HepG2 (cell line): ENCODE measurements at regions not wholly inside any gene's neighbourhood (a gene's known extent, or its start where the extent isn't known, plus 50 kb on each side); places are given as distances from the start of the nearest gene placed in this dataset.

Experiments used
- ATAC-seq: fragments of 200-7000 bp; cut with Tn5 transposase; 3 replicates; pipeline ENCODE4 v1.9.1; 2020; ENCODE audit warnings: mild to moderate bottlenecking, moderate library complexity
- BruUV-seq: library from RNA; stranded (reverse); fragments of 400-500 nt; replicated peaks from 2 replicates; lab custom pipeline; 2021; lab: Mats Ljungman, UMichigan
- CTCF ChIA-PET: fragments of 300-600 bp; formaldehyde crosslinking; extraction: SDS; loops from one replicate; lab custom pipeline; 2021; ENCODE audit warnings: low total read pairs, inconsistent platforms, low intra/inter-chr PET ratio; lab: Yijun Ruan, JAX
- POLR2A ChIA-PET: fragments of 350-600 bp; sonication (Branson Sonifier 250); formaldehyde crosslinking; loops from one replicate; lab custom pipeline; 2020; ENCODE audit warnings: antibody characterized with exemption, inconsistent platforms; lab: Yijun Ruan, JAX
- DNase-seq: peaks from one replicate; pipeline ENCODE4 v3.0.0-alpha.2; 2015; ENCODE audit warnings: low spot score
- FAIRE-seq: peaks from 3 replicates; lab custom pipeline; 2011; peaks lifted over from hg19 to GRCh38; lab: Jason Lieb, UNC
- H2AFZ ChIP-seq: one replicate; pipeline ENCODE4 v1.6.1; 2011; ENCODE audit warnings: low read length, inconsistent platforms
- H3K27ac ChIP-seq: fragments of 300-600 bp; 3 replicates; pipeline ENCODE4 v1.8.0; 2011; ENCODE audit warnings: mixed run types, mild to moderate bottlenecking, mixed read lengths, low read length, inconsistent platforms; ENCODE audit not compliant: insufficient read depth; ENCODE audit errors: extremely low read length
- H3K27me3 ChIP-seq, 2 experiments: fragments of 200-600 bp in 1 of 2; 2 replicates in 1 of 2; 3 replicates in 1 of 2; pipeline versions ENCODE4 v1.6.0 to v1.8.0; 2011; ENCODE audit warnings: low read length in 2 of 2, mild to moderate bottlenecking in 2 of 2, moderate library complexity in 2 of 2, inconsistent platforms in 1 of 2; ENCODE audit not compliant: insufficient read depth in 2 of 2, control insufficient read depth in 1 of 2
- H3K36me3 ChIP-seq, 2 experiments: fragments of 200-600 bp in 1 of 2; replicated peaks in 1 of 2; 2 replicates in 1 of 2; 3 replicates in 1 of 2; pipeline versions ENCODE4 v1.5.1 to v1.8.0; 2011; ENCODE audit warnings: low read length in 2 of 2, inconsistent platforms in 1 of 2; ENCODE audit not compliant: insufficient read depth in 2 of 2, control insufficient read depth in 1 of 2
- H3K4me1 ChIP-seq: 2 replicates; pipeline ENCODE4 v1.5.1; 2012; ENCODE audit warnings: low read length, inconsistent platforms; ENCODE audit not compliant: insufficient read depth
- H3K4me2 ChIP-seq: 2 replicates; pipeline ENCODE4 v1.6.0; 2011; ENCODE audit warnings: low read depth, low read length, inconsistent platforms
- H3K4me3 ChIP-seq, 3 experiments: fragments of 200-600 bp in 1 of 3; sonication (generic), shearing (Covaris generic) in 1 of 3; replicated peaks in 1 of 3; 2 replicates each; pipeline ENCODE4 v1.5.1; 2011 to 2016; ENCODE audit warnings: low read length in 3 of 3, inconsistent platforms in 2 of 3, low read depth in 2 of 3, mild to moderate bottlenecking in 2 of 3, control low read depth in 1 of 3, mixed read lengths in 1 of 3; ENCODE audit not compliant: insufficient read depth in 1 of 3
- H3K79me2 ChIP-seq: one replicate; pipeline ENCODE4 v1.6.1; 2011; ENCODE audit warnings: low read length, inconsistent platforms; ENCODE audit not compliant: insufficient read depth
- H3K9ac ChIP-seq: 2 replicates; pipeline ENCODE4 v1.6.0; 2011; ENCODE audit warnings: mild to moderate bottlenecking, low read depth, low read length, inconsistent platforms; ENCODE audit not compliant: insufficient read depth
- H3K9me3 ChIP-seq: 2 replicates; pipeline ENCODE4 v1.5.1; 2012; ENCODE audit warnings: mild to moderate bottlenecking, low read length
- H4K20me1 ChIP-seq: 2 replicates; pipeline ENCODE4 v1.6.0; 2011; ENCODE audit warnings: inconsistent platforms, mild to moderate bottlenecking, low read length, moderate library complexity; ENCODE audit not compliant: insufficient read depth
- AKAP8 ChIP-seq: sonication (generic); formaldehyde crosslinking; IDR thresholded peaks from 2 replicates; pipeline ENCODE4 v1.5.1; 2020; ENCODE audit warnings: mild to moderate bottlenecking, missing genetic modification reagents
- ARNTL ChIP-seq: sonication (generic); formaldehyde crosslinking; IDR thresholded peaks from 2 replicates; pipeline ENCODE4 v1.4.0; 2020; ENCODE audit warnings: mild to moderate bottlenecking, missing genetic modification reagents
- BRCA1 ChIP-seq: sonication (generic); formaldehyde crosslinking; IDR thresholded peaks from 2 replicates; pipeline ENCODE4 v1.4.0; 2020; ENCODE audit warnings: missing genetic modification reagents
- FLYWCH1 ChIP-seq: sonication (generic); formaldehyde crosslinking; IDR thresholded peaks from 2 replicates; pipeline ENCODE4 v1.8.1; 2023; ENCODE audit warnings: mild to moderate bottlenecking, missing genetic modification reagents
- FOXC1 ChIP-seq: sonication (generic); formaldehyde crosslinking; IDR thresholded peaks from 2 replicates; pipeline ENCODE4 v1.8.0; 2022; ENCODE audit warnings: mild to moderate bottlenecking, missing genetic modification reagents, borderline replicate concordance
- HOXA9 ChIP-seq: sonication (generic); formaldehyde crosslinking; IDR thresholded peaks from 2 replicates; pipeline ENCODE4 v1.8.1; 2022; ENCODE audit warnings: missing genetic modification reagents, mild to moderate bottlenecking, moderate library complexity, borderline replicate concordance
- NR1H2 ChIP-seq: sonication (generic); formaldehyde crosslinking; IDR thresholded peaks from 2 replicates; pipeline ENCODE4 v1.8.1; 2022; ENCODE audit warnings: low read depth, missing genetic modification reagents, borderline replicate concordance
- ONECUT2 ChIP-seq: sonication (generic); formaldehyde crosslinking; IDR thresholded peaks from 2 replicates; pipeline ENCODE4 v1.4.0; 2020; ENCODE audit warnings: missing genetic modification reagents
- SRSF1 ChIP-seq: fragments of 200-400 bp; formaldehyde crosslinking; optimal IDR thresholded peaks from 2 replicates; pipeline ENCODE3; 2017; ENCODE audit warnings: mild to moderate bottlenecking, low read depth, low read length, moderate library complexity
- ZBTB7B ChIP-seq: sonication (generic); formaldehyde crosslinking; IDR thresholded peaks from 2 replicates; pipeline ENCODE4 v1.4.0; 2020; ENCODE audit warnings: missing genetic modification reagents
- ZNF205 ChIP-seq: IDR thresholded peaks from 2 replicates; pipeline ENCODE4 v1.6.1; 2018; ENCODE audit warnings: missing biosample characterization, missing genetic modification reagents
- ZNF362 ChIP-seq: sonication (generic); formaldehyde crosslinking; IDR thresholded peaks from 2 replicates; pipeline ENCODE4 v1.4.0; 2020; ENCODE audit warnings: missing genetic modification reagents, mild to moderate bottlenecking, borderline replicate concordance
- ZNF687 ChIP-seq: sonication (generic); formaldehyde crosslinking; IDR thresholded peaks from 2 replicates; pipeline ENCODE4 v1.5.1; 2020; ENCODE audit warnings: mild to moderate bottlenecking, missing genetic modification reagents, moderate library complexity
- ZNF709 ChIP-seq: sonication (generic); formaldehyde crosslinking; IDR thresholded peaks from 2 replicates; pipeline ENCODE4 v1.5.0; 2020; ENCODE audit warnings: mild to moderate bottlenecking, missing genetic modification reagents
- in situ Hi-C: cut with HindIII; loops from 2 replicates; pipeline ENCODE4 v1.10.0; 2017; ENCODE audit warnings: low pct_unique_long_range_greater_than_20kb; ENCODE audit not compliant: extremely low pct_ligation_motif_present
- intact Hi-C: fragments of 100-400 bp; cut with micrococcal nuclease; formaldehyde crosslinking; loops from one replicate; pipeline ENCODE4 v1.10.0; 2022; ENCODE audit not compliant: unreplicated experiment

GRCh38 chr14:96676166-96676565 lies 121.0 kb upstream of the VRK1 start:
- Histone ChIP-seq H2AFZ (no peak overlapping the region), H4K20me1 (no peaks in the 10 kb centered on the region), H3K9me3 (no peaks in the 10 kb centered on the region), H3K27me3 (no peaks in the 10 kb centered on the region; a peak in 1 of 5 replicates), H3K4me2 (no peak overlapping the region), H3K36me3 (no peaks in the 10 kb centered on the region), H3K9ac (no peak overlapping the region), H3K4me1 (no peaks in the 10 kb centered on the region), H3K4me3 (no peak overlapping the region), H3K27ac (no peak overlapping the region), H3K79me2 (no peaks in the 10 kb centered on the region)
- in situ Hi-C loops = no loop called here
- FAIRE-seq = no peak
- TF ChIP-seq ZBTB7B (CRISPR knock-in tag) = no peak
- no peak for TF ChIP-seq FLYWCH1 (CRISPR knock-in tag)
- no peak for TF ChIP-seq AKAP8 (CRISPR knock-in tag)
- no peak for TF ChIP-seq ZNF205
- TF ChIP-seq BRCA1 = no peak
- TF ChIP-seq SRSF1 = no peak
- TF ChIP-seq ONECUT2 = no peak
- no peak for TF ChIP-seq NR1H2 (CRISPR knock-in tag)
- no peak for TF ChIP-seq ZNF709 (CRISPR knock-in tag)
- TF ChIP-seq ZNF687 (CRISPR knock-in tag) = no peak
- no peak for TF ChIP-seq ARNTL
- no peak for TF ChIP-seq HOXA9
- no peak for TF ChIP-seq ZNF362 (CRISPR knock-in tag)
- no peak for TF ChIP-seq FOXC1 (CRISPR knock-in tag)
- intact Hi-C loops = no loop called here
- ATAC-seq = no peak
- CTCF ChIA-PET = no interaction called here
- no peak for DNase-seq
- no TSS peak for BruUV-seq
- POLR2A ChIA-PET = no interaction called here
